A673 (cell line): ENCODE measurements at regions not wholly inside any gene's neighbourhood (a gene's known extent, or its start where the extent isn't known, plus 50 kb on each side); places are given as distances from the start of the nearest gene placed in this dataset.

Experiments used
- BruUV-seq: library from RNA; stranded (reverse); fragments of 400-500 nt; replicated peaks from 2 replicates; lab custom pipeline; 2021; lab: Mats Ljungman, UMichigan
- CTCF ChIA-PET: fragments of 300-600 bp; sonication (Branson Sonifier 250); formaldehyde crosslinking; loops from one replicate; lab custom pipeline; 2022; ENCODE audit warnings: antibody characterized with exemption; lab: Charles Lee
- POLR2A ChIA-PET: fragments of 300-600 bp; sonication (Branson Sonifier 250); formaldehyde crosslinking; loops from one replicate; lab custom pipeline; 2022; ENCODE audit warnings: antibody characterized with exemption; ENCODE audit not compliant: low non-redundant PET; lab: Charles Lee
- DNase-seq: peaks from one replicate; pipeline ENCODE4 v3.0.0-alpha.2; 2015; ENCODE audit warnings: low spot score
- H3K27ac ChIP-seq: fragments of 200-600 bp; sonication (generic); 2 replicates; pipeline ENCODE4 v1.5.1; 2016; ENCODE audit warnings: mixed run types, low read depth, mild to moderate bottlenecking, mixed read lengths, antibody characterized with exemption, low read length; ENCODE audit not compliant: poor library complexity, severe bottlenecking
- H3K27me3 ChIP-seq: fragments of 200-600 bp; sonication (generic); replicated peaks from 2 replicates; pipeline ENCODE4 v1.6.1; 2017; ENCODE audit warnings: mixed run types, low read depth, mild to moderate bottlenecking, mixed read lengths, antibody characterized with exemption, low read length; ENCODE audit not compliant: insufficient read depth, poor library complexity
- H3K36me3 ChIP-seq: fragments of 200-600 bp; sonication (generic); 2 replicates; pipeline ENCODE4 v1.6.1; 2016; ENCODE audit warnings: mixed run types, mild to moderate bottlenecking, mixed read lengths, antibody characterized with exemption, low read length; ENCODE audit not compliant: insufficient read depth, poor library complexity, severe bottlenecking
- H3K4me1 ChIP-seq: fragments of 200-600 bp; sonication (generic); 2 replicates; pipeline ENCODE4 v1.6.1; 2017; ENCODE audit warnings: mixed run types, mild to moderate bottlenecking, mixed read lengths, antibody characterized with exemption, low read length; ENCODE audit not compliant: insufficient read depth, poor library complexity, severe bottlenecking
- H3K4me3 ChIP-seq: fragments of 200-600 bp; sonication (generic); 2 replicates; pipeline ENCODE4 v1.5.1; 2016; ENCODE audit warnings: low read depth, mixed run types, mild to moderate bottlenecking, mixed read lengths, low read length; ENCODE audit not compliant: poor library complexity, severe bottlenecking
- H3K9me3 ChIP-seq: fragments of 200-600 bp; sonication (generic); 2 replicates; pipeline ENCODE4 v1.6.1; 2016; ENCODE audit warnings: mixed run types, low read depth, mild to moderate bottlenecking, mixed read lengths, antibody characterized with exemption, low read length; ENCODE audit not compliant: poor library complexity, severe bottlenecking
- EZH2 ChIP-seq: fragments of 200-600 bp; sonication (generic); IDR thresholded peaks from 2 replicates; pipeline ENCODE4 v1.6.1; 2017; ENCODE audit warnings: borderline replicate concordance, low read depth, mild to moderate bottlenecking, mixed read lengths, antibody characterized with exemption, low read length; ENCODE audit not compliant: poor library complexity, severe bottlenecking
- intact Hi-C: fragments of 100-400 bp; cut with micrococcal nuclease; formaldehyde crosslinking; loops from one replicate; pipeline ENCODE4 v1.10.0; 2022; ENCODE audit not compliant: unreplicated experiment
- TF ChIP-seq, protein P1 (sequence below): fragments of 300-800, 200-600 bp; sonication (generic); conservative IDR thresholded peaks from 2 replicates; pipeline ENCODE4 v1.5.1; 2017; ENCODE audit warnings: low read depth, mild to moderate bottlenecking, antibody characterized with exemption, low read length, moderate library complexity, mixed read lengths

DNA sequence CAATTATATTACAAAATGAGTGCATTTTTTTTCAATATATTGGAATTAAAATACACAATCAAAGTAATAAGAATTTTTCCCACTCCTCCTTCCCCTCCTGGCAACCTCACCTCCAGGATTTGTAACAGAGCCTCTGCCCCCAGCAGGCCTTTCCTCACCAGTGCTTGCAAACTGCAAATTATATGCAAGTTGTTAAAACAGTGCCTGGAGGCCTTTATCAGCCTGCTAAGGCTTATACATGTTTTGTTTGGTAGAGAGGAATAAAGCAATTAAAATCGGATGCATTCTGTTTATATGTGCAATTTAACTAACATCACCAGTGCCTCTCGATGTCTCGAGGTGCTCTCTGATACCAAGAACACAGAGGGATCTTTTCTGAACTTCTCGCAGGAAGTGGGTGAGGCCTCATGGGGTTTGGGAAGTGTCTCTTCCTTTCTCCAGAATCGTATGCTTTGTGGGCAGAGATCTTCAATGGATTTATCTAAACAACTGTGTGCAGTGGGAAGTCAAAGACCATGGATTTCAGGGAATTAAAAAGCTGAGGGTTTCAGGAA is 186.8 kb downstream of the CDH26 start:
- Histone ChIP-seq H3K27me3 (peaks cover under 1% of the 10 kb centered on the region), H3K27ac (peak overlapping the region; percentile 2), H3K4me1 (peaks cover 5% of the 10 kb centered on the region), H3K4me3 (no peak overlapping the region), H3K36me3 (no peaks in the 10 kb centered on the region), H3K9me3 (no peaks in the 10 kb centered on the region)
- POLR2A ChIA-PET, result no interaction called here
- no peak for TF ChIP-seq EZH2
- TF ChIP-seq, protein P1, sequence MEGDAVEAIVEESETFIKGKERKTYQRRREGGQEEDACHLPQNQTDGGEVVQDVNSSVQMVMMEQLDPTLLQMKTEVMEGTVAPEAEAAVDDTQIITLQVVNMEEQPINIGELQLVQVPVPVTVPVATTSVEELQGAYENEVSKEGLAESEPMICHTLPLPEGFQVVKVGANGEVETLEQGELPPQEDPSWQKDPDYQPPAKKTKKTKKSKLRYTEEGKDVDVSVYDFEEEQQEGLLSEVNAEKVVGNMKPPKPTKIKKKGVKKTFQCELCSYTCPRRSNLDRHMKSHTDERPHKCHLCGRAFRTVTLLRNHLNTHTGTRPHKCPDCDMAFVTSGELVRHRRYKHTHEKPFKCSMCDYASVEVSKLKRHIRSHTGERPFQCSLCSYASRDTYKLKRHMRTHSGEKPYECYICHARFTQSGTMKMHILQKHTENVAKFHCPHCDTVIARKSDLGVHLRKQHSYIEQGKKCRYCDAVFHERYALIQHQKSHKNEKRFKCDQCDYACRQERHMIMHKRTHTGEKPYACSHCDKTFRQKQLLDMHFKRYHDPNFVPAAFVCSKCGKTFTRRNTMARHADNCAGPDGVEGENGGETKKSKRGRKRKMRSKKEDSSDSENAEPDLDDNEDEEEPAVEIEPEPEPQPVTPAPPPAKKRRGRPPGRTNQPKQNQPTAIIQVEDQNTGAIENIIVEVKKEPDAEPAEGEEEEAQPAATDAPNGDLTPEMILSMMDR, result no peak
- BruUV-seq, result no TSS peak
- DNase-seq, result no peak
- intact Hi-C loops, result no loop called here
- CTCF ChIA-PET, result no interaction called here

DNA sequence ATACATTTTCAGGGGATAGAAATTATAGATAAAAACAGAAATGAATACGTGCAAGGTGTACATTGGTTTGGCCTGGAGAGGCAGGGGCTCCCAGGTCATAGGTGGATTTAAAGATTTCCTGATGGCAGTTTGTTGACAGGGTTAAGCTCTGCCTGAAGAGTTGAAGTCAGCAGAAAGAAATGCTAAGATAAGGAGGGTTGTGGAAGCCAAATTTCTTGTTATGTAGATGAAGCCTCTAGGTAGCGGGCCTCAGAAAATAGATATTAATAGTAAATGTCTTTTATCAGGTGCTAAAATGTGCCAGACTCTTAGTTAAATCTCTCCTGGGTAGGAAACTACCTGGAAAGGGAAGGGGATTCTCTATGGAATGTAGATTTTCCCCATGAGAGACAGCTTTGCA is 188.8 kb downstream of the CDH26 start:
- H3K36me3 ChIP-seq, result no peaks in the 10 kb centered on the region
- ChIA-PET CTCF (no interaction called here), POLR2A (no interaction called here)
- peaks cover 9% of the 10 kb centered on the region for H3K27me3 ChIP-seq
- DNase-seq, result no peak
- no peak overlapping the region for H3K27ac ChIP-seq
- H3K9me3 ChIP-seq, result no peaks in the 10 kb centered on the region
- H3K4me1 ChIP-seq, result peaks cover 5% of the 10 kb centered on the region
- intact Hi-C loops, result no loop called here
- BruUV-seq, result no TSS peak
- H3K4me3 ChIP-seq, result no peak overlapping the region
- TF ChIP-seq, protein P1, result no peak
- TF ChIP-seq EZH2, result no peak

DNA sequence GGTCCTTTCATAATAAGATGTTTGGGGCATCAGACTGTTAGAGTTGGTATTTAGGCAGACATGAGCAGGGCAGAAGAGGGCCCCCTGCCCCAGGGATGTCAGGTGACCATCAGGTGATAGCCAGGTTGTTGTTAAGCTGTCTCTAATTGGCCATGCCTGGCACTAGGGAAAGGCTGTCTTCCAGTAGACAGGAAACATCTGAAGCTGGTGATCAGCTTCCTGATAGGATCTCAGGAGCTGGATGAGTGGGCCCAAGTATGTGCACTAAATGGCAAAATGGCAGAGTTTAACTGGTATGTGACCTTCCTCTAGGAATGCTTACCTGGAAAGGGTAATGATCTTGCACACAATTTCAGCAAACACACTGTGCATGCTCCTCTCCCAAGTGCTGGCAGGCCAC is 190.7 kb downstream of the CDH26 start:
- H3K27ac ChIP-seq, result no peak overlapping the region
- DNase-seq, result no peak
- H3K4me3 ChIP-seq, result no peak overlapping the region
- H3K4me1 ChIP-seq, result peaks cover 5% of the 10 kb centered on the region
- no peaks in the 10 kb centered on the region for H3K36me3 ChIP-seq
- ChIA-PET POLR2A (no interaction called here), CTCF (no interaction called here)
- no peaks in the 10 kb centered on the region for H3K9me3 ChIP-seq
- TF ChIP-seq, protein P1, result no peak
- TF ChIP-seq EZH2, result no peak
- peaks cover 9% of the 10 kb centered on the region for H3K27me3 ChIP-seq
- BruUV-seq, result no TSS peak
- intact Hi-C loops, result no loop called here
